Panc1 (cell line): ENCODE measurements at regions not wholly inside any gene's neighbourhood (a gene's known extent, or its start where the extent isn't known, plus 50 kb on each side); places are given as distances from the start of the nearest gene placed in this dataset.

Experiments used
- ATAC-seq: fragments of 200-7000 bp; cut with Tn5 transposase; 2 replicates; pipeline ENCODE4 v1.9.1; 2020; ENCODE audit warnings: mild to moderate bottlenecking, moderate library complexity
- BruUV-seq: library from RNA; stranded (reverse); fragments of 400-500 nt; replicated peaks from 2 replicates; lab custom pipeline; 2021; lab: Mats Ljungman, UMichigan
- CTCF ChIA-PET: fragments of 300-600 bp; sonication (Branson Sonifier 250); formaldehyde crosslinking; loops from one replicate; lab custom pipeline; 2022; ENCODE audit warnings: antibody characterized with exemption; lab: Charles Lee
- POLR2A ChIA-PET: fragments of 300-600 bp; sonication (Branson Sonifier 250); formaldehyde crosslinking; loops from one replicate; lab custom pipeline; 2022; ENCODE audit warnings: antibody characterized with exemption; lab: Charles Lee
- DNase-seq: peaks from one replicate; pipeline ENCODE4 v3.0.0-alpha.2; 2010; ENCODE audit warnings: low read depth, low spot score
- H3K27ac ChIP-seq: 2 replicates; pipeline ENCODE4 v1.5.1; 2011; ENCODE audit warnings: mild to moderate bottlenecking, low read length, inconsistent platforms
- H3K27me3 ChIP-seq: fragments of 200-500 bp; sonication (Bioruptor generic); 2 replicates; pipeline ENCODE4 v1.6.0; 2014; ENCODE audit warnings: low read length, inconsistent platforms; ENCODE audit not compliant: control insufficient read depth, insufficient read depth
- H3K36me3 ChIP-seq: fragments of 200-500 bp; sonication (Bioruptor generic); 2 replicates; pipeline ENCODE4 v1.5.1; 2014; ENCODE audit warnings: inconsistent platforms, mild to moderate bottlenecking, low read length, moderate library complexity; ENCODE audit not compliant: control insufficient read depth, insufficient read depth
- H3K4me1 ChIP-seq: 2 replicates; pipeline ENCODE4 v1.5.1; 2011; ENCODE audit warnings: inconsistent platforms, mild to moderate bottlenecking, low read length, moderate library complexity; ENCODE audit not compliant: control insufficient read depth, insufficient read depth
- H3K4me3 ChIP-seq, 2 experiments: 2 replicates each; pipeline ENCODE4 v1.5.1; 2011 to 2012; ENCODE audit warnings: low read depth in 2 of 2, low read length in 2 of 2, mild to moderate bottlenecking in 2 of 2, inconsistent platforms in 1 of 2, moderate library complexity in 1 of 2
- H3K9me3 ChIP-seq: fragments of 200-500 bp; sonication (Bioruptor generic); 2 replicates; pipeline ENCODE4 v1.5.1; 2014; ENCODE audit warnings: low read depth, mild to moderate bottlenecking, inconsistent platforms, low read length, moderate library complexity; ENCODE audit not compliant: control insufficient read depth, insufficient read depth
- POLR2AphosphoS5 ChIP-seq: IDR thresholded peaks from 2 replicates; pipeline ENCODE4 v1.6.1; 2012; ENCODE audit warnings: mild to moderate bottlenecking, low read depth, low read length, moderate library complexity
- REST ChIP-seq, 2 experiments: IDR thresholded peaks; 2 replicates each; pipeline ENCODE4 v1.6.1; 2011 to 2012; ENCODE audit warnings: low read depth in 2 of 2, control low read depth in 1 of 2, low read length in 1 of 2, mild to moderate bottlenecking in 1 of 2, moderate library complexity in 1 of 2; ENCODE audit not compliant: insufficient read depth in 1 of 2
- SIN3A ChIP-seq: IDR thresholded peaks from 2 replicates; pipeline ENCODE4 v1.6.1; 2012; ENCODE audit warnings: low read depth, mild to moderate bottlenecking, low read length, moderate library complexity, borderline replicate concordance; ENCODE audit not compliant: insufficient read depth
- TCF7L2 ChIP-seq: IDR thresholded peaks from 2 replicates; pipeline ENCODE4 v1.6.1; 2011; ENCODE audit warnings: mild to moderate bottlenecking, low read depth, low read length, inconsistent platforms
- in situ Hi-C: cut with HindIII; loops from 2 replicates; pipeline ENCODE4 v1.10.0; 2016; ENCODE audit warnings: low sequenced_read_pairs, low pct_unique_long_range_greater_than_20kb
- intact Hi-C: fragments of 100-400 bp; cut with micrococcal nuclease; formaldehyde crosslinking; loops from one replicate; pipeline ENCODE4 v1.10.0; 2022; ENCODE audit not compliant: unreplicated experiment
- TF ChIP-seq, protein P1 (sequence below): fragments of 450-650 bp; IDR thresholded peaks from 2 replicates; pipeline ENCODE4 v1.5.1; 2017; ENCODE audit warnings: mild to moderate bottlenecking

- in situ Hi-C loops: no loop called here
- TF ChIP-seq SIN3A: no peak
- TF ChIP-seq, protein P1, sequence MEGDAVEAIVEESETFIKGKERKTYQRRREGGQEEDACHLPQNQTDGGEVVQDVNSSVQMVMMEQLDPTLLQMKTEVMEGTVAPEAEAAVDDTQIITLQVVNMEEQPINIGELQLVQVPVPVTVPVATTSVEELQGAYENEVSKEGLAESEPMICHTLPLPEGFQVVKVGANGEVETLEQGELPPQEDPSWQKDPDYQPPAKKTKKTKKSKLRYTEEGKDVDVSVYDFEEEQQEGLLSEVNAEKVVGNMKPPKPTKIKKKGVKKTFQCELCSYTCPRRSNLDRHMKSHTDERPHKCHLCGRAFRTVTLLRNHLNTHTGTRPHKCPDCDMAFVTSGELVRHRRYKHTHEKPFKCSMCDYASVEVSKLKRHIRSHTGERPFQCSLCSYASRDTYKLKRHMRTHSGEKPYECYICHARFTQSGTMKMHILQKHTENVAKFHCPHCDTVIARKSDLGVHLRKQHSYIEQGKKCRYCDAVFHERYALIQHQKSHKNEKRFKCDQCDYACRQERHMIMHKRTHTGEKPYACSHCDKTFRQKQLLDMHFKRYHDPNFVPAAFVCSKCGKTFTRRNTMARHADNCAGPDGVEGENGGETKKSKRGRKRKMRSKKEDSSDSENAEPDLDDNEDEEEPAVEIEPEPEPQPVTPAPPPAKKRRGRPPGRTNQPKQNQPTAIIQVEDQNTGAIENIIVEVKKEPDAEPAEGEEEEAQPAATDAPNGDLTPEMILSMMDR: no peak
- H3K9me3 ChIP-seq: no peaks in the 10 kb centered on the region
- H3K4me3 ChIP-seq: no peak overlapping the region
- BruUV-seq: no TSS peak
- no peak for DNase-seq
- no peak for ATAC-seq
- H3K36me3 ChIP-seq: no peaks in the 10 kb centered on the region
- ChIA-PET POLR2A (no interaction called here), CTCF (no interaction called here)
- H3K27ac ChIP-seq: no peak overlapping the region
- H3K4me1 ChIP-seq: no peaks in the 10 kb centered on the region
- intact Hi-C loops: no loop called here
- H3K27me3 ChIP-seq: no peaks in the 10 kb centered on the region
These were observed 368.0 kb downstream of the IRX1 start for GRCh38 chr5:3963652-3964051.

- ChIA-PET CTCF (no interaction called here), POLR2A (no interaction called here)
- Histone ChIP-seq H3K4me3 (no peak overlapping the region), H3K27me3 (no peaks in the 10 kb centered on the region), H3K9me3 (0 out of 2 replicates have a peak, but pooled peaks cover 5% of the 10 kb centered on the region), H3K36me3 (no peaks in the 10 kb centered on the region), H3K27ac (no peak overlapping the region), H3K4me1 (no peaks in the 10 kb centered on the region)
- intact Hi-C loops: no loop called here
- DNase-seq: no peak
- in situ Hi-C loops: no loop called here
- no peak for ATAC-seq
- no TSS peak for BruUV-seq
- no peak for TF ChIP-seq TCF7L2
- TF ChIP-seq, protein P1: no peak
- no peak for TF ChIP-seq POLR2AphosphoS5
- TF ChIP-seq SIN3A: no peak
- no peak for TF ChIP-seq REST (IDR thresholded peaks at IDR 0.05; ENCODE audit: insufficient read depth in 1 of 2, low read depth in 2 of 2, low read length in 1 of 2)
These were observed 384.5 kb downstream of the IRX1 start for GRCh38 chr5:3980156-3980555.
